Mucosa of descending colon (tissue), 3 donors: ENCODE measurements at regions not wholly inside any gene's neighbourhood (a gene's known extent, or its start where the extent isn't known, plus 50 kb on each side); places are given as distances from the start of the nearest gene placed in this dataset.

Source experiments
- ATAC-seq: fragments of 200-7000 bp; cut with Tn5 transposase; one replicate; pipeline ENCODE4 v1.9.1; 2020; ENCODE audit warnings: mild to moderate bottlenecking, moderate library complexity
- DNase-seq, 3 donors: peaks; one replicate each; pipeline ENCODE4 v3.0.0-alpha.2; 2020
- H3K36me3 ChIP-seq: fragments of 200-600 bp; one replicate; pipeline ENCODE4 v1.8.0; 2021; ENCODE audit warnings: low read depth, mild to moderate bottlenecking
- H3K4me1 ChIP-seq: fragments of 200-600 bp; one replicate; pipeline ENCODE4 v1.8.0; 2021; ENCODE audit warnings: low read depth, mild to moderate bottlenecking
- H3K4me3 ChIP-seq: fragments of 200-600 bp; one replicate; pipeline ENCODE4 v1.8.0; 2021; ENCODE audit warnings: mild to moderate bottlenecking
- H3K9me3 ChIP-seq: fragments of 200-600 bp; one replicate; pipeline ENCODE4 v1.8.0; 2021; ENCODE audit warnings: mild to moderate bottlenecking
- CTCF ChIP-seq: fragments of 200-600 bp; IDR thresholded peaks from one replicate; pipeline ENCODE4 v1.8.0; 2022; ENCODE audit warnings: antibody characterized with exemption, mild to moderate bottlenecking
- intact Hi-C, 2 donors: fragments of 100-400 bp; cut with DNase I in 1 of 2; cut with micrococcal nuclease in 1 of 2; formaldehyde crosslinking; loops; one replicate each; pipeline versions ENCODE4 v1.11.0 to v1.11.1; 2022; cut with DNase I, micrococcal nuclease
- donor health status: DM: no; HTN: no; CAD: no; lungs with moderate emphysema.
- donor health status: DM: no; HTN: no; CAD: no.
- donor health status: DM: no; HTN: yes; CAD: no.

- Histone ChIP-seq H3K36me3 (no peaks in the 10 kb centered on the region), H3K9me3 (peaks cover 10% of the 10 kb centered on the region), H3K4me1 (no peaks in the 10 kb centered on the region), H3K4me3 (no peak overlapping the region)
- TF ChIP-seq CTCF, result no peak
- ATAC-seq (no peak), DNase-seq (no peak)
- intact Hi-C loops, result no loop called here
Observed at GRCh38 chr13:84439108-84439507, 556.8 kb upstream of the SLITRK1 start.

- TF ChIP-seq CTCF, result no peak
- intact Hi-C loops, result no loop called here
- DNase-seq, result no peak
- no peak for ATAC-seq
- no peaks in the 10 kb centered on the region for H3K36me3 ChIP-seq
- H3K4me3 ChIP-seq, result no peak overlapping the region
- H3K4me1 ChIP-seq, result no peaks in the 10 kb centered on the region
- peaks cover 18% of the 10 kb centered on the region for H3K9me3 ChIP-seq
Observed at GRCh38 chr13:84433024-84433423, 550.8 kb upstream of the SLITRK1 start.

- H3K36me3 ChIP-seq, result no peaks in the 10 kb centered on the region
- no peaks in the 10 kb centered on the region for H3K4me1 ChIP-seq
- H3K4me3 ChIP-seq, result no peak overlapping the region
- intact Hi-C loops, result no loop called here
- TF ChIP-seq CTCF, result no peak
- ATAC-seq, result no peak
- peaks cover 20% of the 10 kb centered on the region for H3K9me3 ChIP-seq
- DNase-seq, result no peak
Observed at GRCh38 chr13:84431646-84432045, 549.4 kb upstream of the SLITRK1 start.

GRCh38 chr13:84430446-84430845, 548.2 kb upstream of the SLITRK1 start:
- DNase-seq (no peak), ATAC-seq (no peak)
- Histone ChIP-seq H3K9me3 (peaks cover 24% of the 10 kb centered on the region), H3K4me1 (no peaks in the 10 kb centered on the region), H3K4me3 (no peak overlapping the region), H3K36me3 (no peaks in the 10 kb centered on the region)
- no peak for TF ChIP-seq CTCF
- intact Hi-C loops, result no loop called here

GRCh38 chr13:84430015-84430414, 547.7 kb upstream of the SLITRK1 start:
- peaks cover 24% of the 10 kb centered on the region for H3K9me3 ChIP-seq
- ATAC-seq (no peak), DNase-seq (no peak)
- H3K36me3 ChIP-seq, result no peaks in the 10 kb centered on the region
- intact Hi-C loops, result no loop called here
- H3K4me1 ChIP-seq, result no peaks in the 10 kb centered on the region
- H3K4me3 ChIP-seq, result no peak overlapping the region
- no peak for TF ChIP-seq CTCF

- no peak for ATAC-seq
- no peak overlapping the region for H3K4me3 ChIP-seq
- H3K9me3 ChIP-seq, result peaks cover 39% of the 10 kb centered on the region
- DNase-seq, result no peak
- intact Hi-C loops, result no loop called here
- TF ChIP-seq CTCF, result no peak
- H3K36me3 ChIP-seq, result no peaks in the 10 kb centered on the region
- no peaks in the 10 kb centered on the region for H3K4me1 ChIP-seq
Observed at GRCh38 chr13:84418041-84418440, 535.8 kb upstream of the SLITRK1 start.
